Bone marrow (tissue), 2 donors: ENCODE measurements at regions not wholly inside any gene's neighbourhood (a gene's known extent, or its start where the extent isn't known, plus 50 kb on each side); places are given as distances from the start of the nearest gene placed in this dataset.
"Not testable (repeated sequence)": the region's sequence is repeated elsewhere in the genome, so short reads cannot be mapped to it uniquely, and the experiment has no call there.

Experiments used
- DNase-seq, 2 donors: peaks; one replicate each; lab custom pipeline; 2025; lab: John Stamatoyannopoulos, UW

- no peak for DNase-seq
Observed at GRCh38 chr3:95629802-95630201, 1184.6 kb upstream of the EPHA6 start.

- no peak for DNase-seq
Observed at GRCh38 chr3:95645291-95645690, 1169.1 kb upstream of the EPHA6 start.

- no peak for DNase-seq
Observed at GRCh38 chr3:95654570-95655362, 1159.6 kb upstream of the EPHA6 start.

- DNase-seq = no peak
Observed at GRCh38 chr3:95655363-95655986, 1158.9 kb upstream of the EPHA6 start.

GRCh38 chr3:95670765-95671164, 1143.6 kb upstream of the EPHA6 start:
- no peak for DNase-seq

GRCh38 chr3:95673215-95673614, 1141.2 kb upstream of the EPHA6 start:
- no peak for DNase-seq

- DNase-seq = peak in 1 of 2 donors; percentile 36
Observed at GRCh38 chr3:95705786-95706418, 1108.5 kb upstream of the EPHA6 start.

GRCh38 chr3:95707268-95707667, 1107.1 kb upstream of the EPHA6 start:
- DNase-seq = no peak

- DNase-seq = no peak
Observed at GRCh38 chr3:95710684-95711083, 1103.7 kb upstream of the EPHA6 start.

GRCh38 chr3:95711789-95712188, 1102.6 kb upstream of the EPHA6 start:
- DNase-seq = no peak

GRCh38 chr3:95715128-95715527, 1099.3 kb upstream of the EPHA6 start:
- no peak for DNase-seq

- DNase-seq = no peak
Observed at GRCh38 chr3:95717048-95717447, 1097.3 kb upstream of the EPHA6 start.

GRCh38 chr3:95718168-95718567, 1096.2 kb upstream of the EPHA6 start:
- no peak for DNase-seq

- DNase-seq = no peak
Observed at GRCh38 chr3:95719481-95719880, 1094.9 kb upstream of the EPHA6 start.

GRCh38 chr3:95721938-95722337, 1092.5 kb upstream of the EPHA6 start:
- DNase-seq = no peak

- no peak for DNase-seq
Observed at GRCh38 chr3:95725770-95726169, 1088.6 kb upstream of the EPHA6 start.

- no peak for DNase-seq
Observed at GRCh38 chr3:95731753-95732152, 1082.6 kb upstream of the EPHA6 start.

GRCh38 chr3:95733336-95733735, 1081.1 kb upstream of the EPHA6 start:
- DNase-seq = no peak

- DNase-seq = no peak
Observed at GRCh38 chr3:95738045-95738444, 1076.3 kb upstream of the EPHA6 start.

GRCh38 chr3:95744896-95745295, 1069.5 kb upstream of the EPHA6 start:
- DNase-seq = not testable (repeated sequence)

GRCh38 chr3:95750097-95750496, 1064.3 kb upstream of the EPHA6 start:
- no peak for DNase-seq

- no peak for DNase-seq
Observed at GRCh38 chr3:95751509-95751908, 1062.9 kb upstream of the EPHA6 start.

- DNase-seq = no peak
Observed at GRCh38 chr3:95752199-95752598, 1062.2 kb upstream of the EPHA6 start.
